ENCODE measurements at regions not wholly inside any gene's neighbourhood (a gene's known extent, or its start where the extent isn't known, plus 50 kb on each side); places are given as distances from the start of the nearest gene placed in this dataset.
"Not testable (repeated sequence)": the region's sequence is repeated elsewhere in the genome, so short reads cannot be mapped to it uniquely, and the experiment has no call there.

DNA sequence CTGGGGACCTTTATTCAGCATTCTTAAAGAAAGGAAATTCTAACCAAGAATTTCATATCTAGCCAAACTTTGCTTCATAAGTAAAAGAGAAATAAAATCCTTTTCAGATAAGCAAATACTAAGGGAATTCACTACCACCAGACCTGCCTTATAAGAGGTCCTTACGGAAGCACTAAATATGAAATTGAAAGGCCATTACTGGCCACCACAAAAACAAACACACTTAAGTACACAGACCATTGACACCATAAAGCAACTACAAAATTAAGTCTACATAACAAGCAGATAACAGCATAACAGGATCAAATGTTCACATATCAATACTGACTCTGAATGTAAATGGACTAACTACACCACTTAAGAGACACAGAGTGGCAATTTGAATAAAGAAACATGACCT, 361.4 kb upstream of the POU5F2 start:
- DNase-seq: no peak

DNA sequence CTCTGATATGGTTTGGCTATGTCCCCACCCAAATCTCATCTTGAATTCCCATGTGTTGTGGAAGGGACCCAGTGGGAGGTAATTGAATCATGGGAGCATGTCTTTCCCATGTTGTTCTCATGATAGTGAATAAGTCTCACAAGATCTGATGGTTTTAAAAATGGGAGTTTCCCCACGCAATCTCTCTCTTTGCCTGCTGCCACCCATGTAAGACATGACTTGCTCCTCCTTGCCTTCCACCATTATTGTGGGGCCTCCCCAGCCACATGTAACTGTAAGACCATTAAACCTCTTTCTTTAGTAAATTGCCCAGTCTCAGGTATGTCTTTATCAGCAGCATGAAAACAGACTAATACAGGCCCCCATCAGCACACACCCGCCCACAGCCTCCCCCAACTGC, 356.0 kb upstream of the POU5F2 start:
- not testable (repeated sequence) for DNase-seq

GRCh38 chr5:94094793-94095441, 353.5 kb upstream of the POU5F2 start:
- no peak for DNase-seq

DNA sequence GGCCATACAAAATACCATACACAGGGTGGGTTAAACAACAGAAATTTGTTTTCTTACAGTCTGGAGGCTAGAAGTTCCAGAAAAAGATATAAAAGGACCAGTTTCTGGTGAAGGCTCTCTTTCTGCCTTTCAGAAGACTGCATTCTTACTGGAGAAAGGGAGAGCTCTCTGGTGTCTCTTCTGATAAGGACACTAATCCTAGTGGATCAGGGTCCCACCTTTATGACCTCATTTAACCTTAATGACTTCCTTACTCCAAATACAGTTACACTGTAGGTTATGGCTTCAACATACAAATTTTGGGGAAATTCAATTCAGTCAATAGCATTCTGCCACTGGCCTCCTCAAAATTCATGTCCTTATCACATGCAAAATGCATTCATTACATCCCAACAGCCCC, 351.9 kb upstream of the POU5F2 start:
- no peak for DNase-seq

GRCh38 chr5:94086635-94087034, 345.2 kb upstream of the POU5F2 start:
- DNase-seq: not testable (repeated sequence)

DNA sequence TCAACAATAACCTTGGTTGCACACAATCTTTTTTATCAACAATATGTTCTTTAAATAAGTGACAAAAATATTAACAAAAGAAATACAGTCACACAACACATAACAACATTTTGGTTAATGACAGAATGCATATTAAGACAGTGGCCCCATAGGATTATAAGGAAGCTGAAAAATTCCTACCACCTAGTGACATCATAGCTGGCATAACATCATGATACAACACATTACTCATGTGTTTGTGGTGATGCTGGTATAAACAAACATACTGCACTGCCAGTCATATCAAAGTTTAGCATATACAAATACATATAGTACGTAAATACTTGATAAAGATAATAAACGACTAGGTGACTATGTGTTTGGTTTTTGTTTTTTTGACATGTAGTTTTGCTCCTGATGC, 344.8 kb upstream of the POU5F2 start:
- DNase-seq: no peak

GRCh38 chr5:94082405-94082804, 341.0 kb upstream of the POU5F2 start:
- no peak for DNase-seq

DNA sequence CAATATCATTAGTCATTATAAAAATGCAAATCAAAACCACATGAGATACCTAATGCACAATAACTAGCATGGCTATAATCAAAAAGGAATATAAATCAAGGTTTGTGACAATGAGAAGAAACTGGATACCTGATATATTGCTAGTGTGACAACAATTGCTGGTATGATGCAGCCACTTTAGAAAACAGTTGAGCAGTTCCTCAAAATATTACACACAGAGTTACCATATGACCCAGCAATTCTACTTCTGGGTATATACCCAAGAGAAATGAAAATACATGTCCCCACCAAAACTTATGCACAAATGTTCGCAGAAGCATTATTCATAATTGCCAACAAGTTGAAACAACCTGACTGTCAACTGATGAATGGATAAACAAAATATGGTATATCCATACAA, 339.7 kb upstream of the POU5F2 start:
- DNase-seq: no peak

GRCh38 chr5:94080390-94080789, 339.0 kb upstream of the POU5F2 start:
- no peak for DNase-seq

GRCh38 chr5:94072116-94072515, 330.7 kb upstream of the POU5F2 start:
- DNase-seq: no peak

GRCh38 chr5:94066437-94067207, 325.2 kb upstream of the POU5F2 start:
- no peak for DNase-seq

DNA sequence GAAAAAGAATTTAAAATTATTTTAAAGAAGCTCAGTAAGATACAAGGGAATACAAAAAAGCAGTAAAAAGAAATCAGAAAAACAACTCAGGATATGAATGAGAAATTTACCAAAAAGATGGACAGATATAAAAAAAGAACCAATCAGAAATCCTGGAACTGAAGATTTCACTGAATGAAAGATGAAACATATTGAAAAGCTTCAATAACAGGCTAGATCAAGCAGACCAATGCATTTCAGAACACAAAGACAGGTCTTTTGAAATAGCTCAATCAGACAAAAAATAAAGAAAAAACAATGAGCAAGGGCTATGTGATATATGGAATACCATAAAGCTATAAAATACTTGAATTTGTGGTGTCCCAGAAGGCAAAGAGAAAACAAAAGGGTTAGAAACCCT, 322.6 kb upstream of the POU5F2 start:
- no peak for DNase-seq

DNA sequence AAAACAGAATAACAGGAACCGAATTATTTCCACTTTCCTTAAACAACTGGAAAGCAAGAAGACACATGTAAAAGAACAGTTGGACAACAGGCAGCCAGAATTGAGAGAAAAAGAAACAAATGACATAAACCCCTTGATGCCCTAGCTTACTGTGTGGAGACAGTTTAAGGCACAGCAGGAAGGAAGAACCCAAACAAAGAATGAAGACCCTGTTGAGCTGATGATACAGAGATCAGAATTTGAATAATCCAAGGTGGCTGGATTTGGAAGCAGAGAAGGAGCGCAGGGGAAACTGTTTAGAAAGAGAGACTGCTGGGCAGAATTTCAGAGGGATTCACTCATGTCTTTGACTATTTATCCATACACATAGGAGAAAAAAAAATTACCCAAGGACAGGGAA, 316.3 kb upstream of the POU5F2 start:
- no peak for DNase-seq

GRCh38 chr5:94057217-94057616, 315.8 kb upstream of the POU5F2 start:
- DNase-seq: no peak

GRCh38 chr5:94049307-94049922, 308.0 kb upstream of the POU5F2 start:
- DNase-seq: not testable (repeated sequence)

GRCh38 chr5:94045839-94046782, 304.7 kb upstream of the POU5F2 start:
- DNase-seq: no peak

GRCh38 chr5:94043311-94043710, 301.9 kb upstream of the POU5F2 start:
- DNase-seq: no peak

GRCh38 chr5:94040591-94041148, 299.3 kb upstream of the POU5F2 start:
- DNase-seq: no peak

GRCh38 chr5:94039101-94039500, 297.7 kb upstream of the POU5F2 start:
- no peak for DNase-seq

GRCh38 chr5:94031631-94032030, 290.2 kb upstream of the POU5F2 start:
- no peak for DNase-seq

- DNase-seq: no peak
Observed at GRCh38 chr5:94028001-94028400, 286.6 kb upstream of the POU5F2 start.

DNA sequence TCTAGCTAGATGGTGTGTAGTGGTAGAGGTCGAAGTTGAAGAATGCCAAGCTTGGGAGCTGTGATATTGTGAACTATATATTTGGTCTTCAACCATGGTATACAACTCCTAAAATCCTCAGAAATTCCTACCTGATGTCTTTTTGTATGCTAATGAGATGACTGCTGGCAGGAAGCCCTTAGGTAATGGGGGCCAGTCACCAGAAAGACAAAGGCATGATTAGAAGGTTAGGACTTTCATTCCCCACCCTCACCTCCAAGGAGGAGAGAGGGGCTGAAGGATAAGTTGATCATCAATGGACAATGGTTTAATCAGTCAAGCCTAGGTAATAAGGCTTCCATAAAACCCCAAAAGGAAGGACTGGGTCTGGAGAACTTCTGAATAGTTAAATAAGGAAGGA, 285.7 kb upstream of the POU5F2 start:
- no peak for DNase-seq

Measured in GF-D8 (cell line).